Colonic mucosa (tissue), 4 donors: ENCODE measurements at regions not wholly inside any gene's neighbourhood (a gene's known extent, or its start where the extent isn't known, plus 50 kb on each side); places are given as distances from the start of the nearest gene placed in this dataset.

Experiments
- DNase-seq: peaks from one replicate; pipeline ENCODE4 v3.0.0-alpha.2; 2020
- H3K27ac ChIP-seq: fragments of 200-600 bp; one replicate; pipeline ENCODE4 v1.8.0; 2021
- H3K27me3 ChIP-seq: fragments of 200-600 bp; one replicate; pipeline ENCODE4 v1.8.0; 2021
- H3K36me3 ChIP-seq: fragments of 200-600 bp; one replicate; pipeline ENCODE4 v1.8.0; 2021
- H3K4me1 ChIP-seq: fragments of 200-600 bp; one replicate; pipeline ENCODE4 v1.8.0; 2021; ENCODE audit warnings: mild to moderate bottlenecking
- H3K4me3 ChIP-seq: fragments of 200-600 bp; one replicate; pipeline ENCODE4 v1.8.0; 2021
- H3K9ac ChIP-seq, 2 donors: one replicate each; pipeline ENCODE4 v1.7.0; 2013; ENCODE audit warnings: control low read depth in 2 of 2, low read depth in 2 of 2, low read length in 2 of 2
- H3K9me3 ChIP-seq: fragments of 200-600 bp; one replicate; pipeline ENCODE4 v1.8.0; 2021
- intact Hi-C: fragments of 100-400 bp; cut with DNase I; formaldehyde crosslinking; loops from one replicate; pipeline ENCODE4 v1.14.1; 2022
- TF ChIP-seq, protein P1 (sequence below): fragments of 200-600 bp; IDR thresholded peaks from one replicate; pipeline ENCODE4 v1.8.0; 2022; ENCODE audit warnings: antibody characterized with exemption, mild to moderate bottlenecking
- donor health status: healthy.
- donor health status: DM: no; HTN: no; CAD: no.
- donor health status: DM: no; HTN: no; CAD: no.

DNA sequence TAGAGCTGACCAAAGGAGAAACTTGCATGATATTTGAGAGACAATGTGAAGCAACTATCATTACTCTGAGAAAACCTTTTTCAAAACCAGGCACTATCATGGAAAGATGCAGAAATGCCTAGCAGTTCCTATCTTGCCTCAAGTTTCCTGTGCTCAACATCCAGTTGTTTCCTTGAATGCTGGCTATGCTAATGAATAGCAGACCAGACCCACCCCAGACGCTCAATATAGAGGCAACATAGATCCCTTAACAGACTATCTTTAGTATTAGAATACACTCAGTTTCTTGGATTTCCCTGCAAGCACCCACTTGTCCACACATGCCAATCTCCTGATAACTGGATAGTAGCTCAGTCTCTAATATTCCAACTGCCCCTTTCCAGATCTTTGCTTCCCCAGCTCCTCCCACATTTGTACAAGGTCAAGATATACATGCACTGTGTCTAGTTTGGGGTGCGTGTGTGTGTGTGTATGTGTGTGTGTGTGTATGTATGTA, 93.3 kb upstream of the PCSK5 start:
- intact Hi-C loops: no loop called here
- TF ChIP-seq, protein P1, sequence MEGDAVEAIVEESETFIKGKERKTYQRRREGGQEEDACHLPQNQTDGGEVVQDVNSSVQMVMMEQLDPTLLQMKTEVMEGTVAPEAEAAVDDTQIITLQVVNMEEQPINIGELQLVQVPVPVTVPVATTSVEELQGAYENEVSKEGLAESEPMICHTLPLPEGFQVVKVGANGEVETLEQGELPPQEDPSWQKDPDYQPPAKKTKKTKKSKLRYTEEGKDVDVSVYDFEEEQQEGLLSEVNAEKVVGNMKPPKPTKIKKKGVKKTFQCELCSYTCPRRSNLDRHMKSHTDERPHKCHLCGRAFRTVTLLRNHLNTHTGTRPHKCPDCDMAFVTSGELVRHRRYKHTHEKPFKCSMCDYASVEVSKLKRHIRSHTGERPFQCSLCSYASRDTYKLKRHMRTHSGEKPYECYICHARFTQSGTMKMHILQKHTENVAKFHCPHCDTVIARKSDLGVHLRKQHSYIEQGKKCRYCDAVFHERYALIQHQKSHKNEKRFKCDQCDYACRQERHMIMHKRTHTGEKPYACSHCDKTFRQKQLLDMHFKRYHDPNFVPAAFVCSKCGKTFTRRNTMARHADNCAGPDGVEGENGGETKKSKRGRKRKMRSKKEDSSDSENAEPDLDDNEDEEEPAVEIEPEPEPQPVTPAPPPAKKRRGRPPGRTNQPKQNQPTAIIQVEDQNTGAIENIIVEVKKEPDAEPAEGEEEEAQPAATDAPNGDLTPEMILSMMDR: no peak
- no peaks in the 10 kb centered on the region for H3K4me1 ChIP-seq
- no peak overlapping the region for H3K9ac ChIP-seq
- H3K9me3 ChIP-seq: no peaks in the 10 kb centered on the region
- H3K36me3 ChIP-seq: no peaks in the 10 kb centered on the region
- H3K4me3 ChIP-seq: no peak overlapping the region
- H3K27ac ChIP-seq: no peak overlapping the region
- DNase-seq: no peak
- H3K27me3 ChIP-seq: no peaks in the 10 kb centered on the region

DNA sequence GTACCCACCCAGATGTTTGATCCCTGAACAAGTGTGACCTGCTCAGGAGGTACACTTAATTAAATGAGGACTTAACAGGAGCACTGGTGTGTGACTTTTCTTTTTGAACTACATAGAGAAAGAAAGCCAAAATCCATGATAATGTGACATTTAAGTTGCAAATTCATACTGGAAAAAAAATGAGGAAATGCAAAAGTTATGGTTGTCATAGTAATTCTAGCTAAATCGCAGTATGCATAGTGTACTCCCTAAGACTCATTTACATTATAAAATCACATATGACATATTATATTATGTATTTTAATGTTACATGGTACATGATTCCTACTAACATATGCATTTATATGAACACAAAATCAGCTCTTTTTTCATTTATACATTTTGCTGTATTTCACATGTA, 92.0 kb upstream of the PCSK5 start:
- no peaks in the 10 kb centered on the region for H3K36me3 ChIP-seq
- no peak for DNase-seq
- intact Hi-C loops: no loop called here
- no peaks in the 10 kb centered on the region for H3K27me3 ChIP-seq
- no peak overlapping the region for H3K27ac ChIP-seq
- TF ChIP-seq, protein P1: no peak
- no peak overlapping the region for H3K4me3 ChIP-seq
- H3K9me3 ChIP-seq: no peaks in the 10 kb centered on the region
- no peaks in the 10 kb centered on the region for H3K4me1 ChIP-seq
- no peak overlapping the region for H3K9ac ChIP-seq

DNA sequence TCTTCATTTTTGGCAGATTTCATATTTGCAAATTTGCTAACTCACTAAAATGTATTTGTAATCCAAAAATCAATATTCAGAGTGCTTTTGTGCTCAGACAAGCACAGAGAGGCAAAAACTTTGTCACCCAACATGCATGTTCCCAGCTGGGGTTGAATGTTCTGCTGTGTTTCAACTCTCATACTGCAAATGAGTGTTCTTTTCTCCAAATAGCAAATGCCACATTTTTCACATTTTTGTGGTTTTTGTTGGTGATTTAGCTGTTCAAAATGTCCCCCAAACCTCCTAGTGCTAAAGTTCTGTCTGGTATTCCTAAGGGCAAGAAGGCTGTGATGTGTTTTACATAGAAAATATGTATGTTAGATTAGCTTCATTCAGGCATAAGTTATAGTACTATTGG, 87.3 kb upstream of the PCSK5 start:
- no peaks in the 10 kb centered on the region for H3K4me1 ChIP-seq
- H3K27me3 ChIP-seq: no peaks in the 10 kb centered on the region

DNA sequence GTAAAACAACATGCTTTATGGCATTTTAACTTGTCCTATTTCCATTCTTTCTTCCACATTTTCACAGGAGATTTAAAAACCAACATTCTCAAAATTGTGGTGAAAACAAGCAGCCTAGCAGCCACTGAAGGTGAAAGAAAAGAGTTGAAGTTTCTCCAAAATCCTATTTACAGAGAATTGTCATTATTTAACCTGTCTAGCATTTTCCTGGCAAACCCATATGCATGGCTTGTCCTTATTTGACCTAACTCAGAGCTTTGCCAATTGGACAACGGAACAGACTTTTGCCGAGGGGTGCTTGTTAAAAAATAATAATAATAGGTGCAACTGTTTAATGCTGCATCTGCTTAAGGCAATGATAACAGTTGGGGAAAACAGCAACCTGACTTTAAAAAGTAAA, 80.4 kb upstream of the PCSK5 start:
- TF ChIP-seq, protein P1: no peak
- H3K9me3 ChIP-seq: no peaks in the 10 kb centered on the region
- no peak overlapping the region for H3K4me3 ChIP-seq
- no peak overlapping the region for H3K27ac ChIP-seq
- H3K27me3 ChIP-seq: no peaks in the 10 kb centered on the region
- intact Hi-C loops: no loop called here
- H3K4me1 ChIP-seq: no peaks in the 10 kb centered on the region
- no peaks in the 10 kb centered on the region for H3K36me3 ChIP-seq
- no peak for DNase-seq
- H3K9ac ChIP-seq: no peak overlapping the region

More for the DNA sequence above, 87.3 kb upstream of the PCSK5 start:
- TF ChIP-seq, protein P1: no peak
- no peaks in the 10 kb centered on the region for H3K9me3 ChIP-seq
- no peak overlapping the region for H3K27ac ChIP-seq
- H3K4me3 ChIP-seq: no peak overlapping the region
- intact Hi-C loops: no loop called here
- DNase-seq: no peak
- H3K36me3 ChIP-seq: no peaks in the 10 kb centered on the region
- H3K9ac ChIP-seq: no peak overlapping the region

DNA sequence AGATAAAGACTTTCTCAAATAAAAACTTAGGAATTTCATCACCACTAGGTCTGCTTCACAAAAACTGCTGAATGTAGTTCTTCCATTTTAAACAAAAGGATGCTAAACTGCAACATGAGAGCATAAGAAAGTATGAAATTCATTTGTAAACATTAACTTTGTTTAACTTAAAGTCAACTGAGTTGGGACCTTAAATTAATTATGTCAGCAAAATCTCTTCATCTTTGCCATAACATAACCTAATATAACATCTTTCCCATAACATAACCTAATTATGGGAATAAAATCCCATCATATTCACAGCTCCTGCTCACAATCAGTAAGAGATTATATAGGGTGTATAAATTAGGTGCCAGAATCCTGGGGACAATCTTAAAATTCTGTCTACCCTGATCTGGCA, 78.8 kb upstream of the PCSK5 start:
- intact Hi-C loops: no loop called here
- H3K9me3 ChIP-seq: no peaks in the 10 kb centered on the region

More for the DNA sequence above, 78.8 kb upstream of the PCSK5 start:
- TF ChIP-seq, protein P1: no peak
- Histone ChIP-seq H3K4me1 (no peaks in the 10 kb centered on the region), H3K27ac (no peak overlapping the region), H3K36me3 (no peaks in the 10 kb centered on the region), H3K27me3 (no peaks in the 10 kb centered on the region), H3K4me3 (no peak overlapping the region), H3K9ac (no peak overlapping the region)
- DNase-seq: no peak
